Keratinocyte (primary cell): ENCODE measurements at regions not wholly inside any gene's neighbourhood (a gene's known extent, or its start where the extent isn't known, plus 50 kb on each side); places are given as distances from the start of the nearest gene placed in this dataset.

Experiments used
- DNase-seq: peaks from one replicate; pipeline ENCODE4 v3.0.0-alpha.2; 2011; ENCODE audit warnings: low read depth, missing footprints, low spot score
- FAIRE-seq: peaks from 2 replicates; lab custom pipeline; 2011; peaks lifted over from hg19 to GRCh38; lab: Jason Lieb, UNC
- H2AFZ ChIP-seq: 2 replicates; pipeline ENCODE4 v1.6.0; 2012; ENCODE audit warnings: low read length, control low read depth, inconsistent platforms; ENCODE audit not compliant: control insufficient read depth
- H3K27ac ChIP-seq: 2 replicates; pipeline ENCODE4 v1.5.1; 2011; ENCODE audit warnings: low read length; ENCODE audit not compliant: control insufficient read depth, insufficient read depth
- H3K27me3 ChIP-seq: 3 replicates; pipeline ENCODE4 v1.6.0; 2011; ENCODE audit warnings: low read length; ENCODE audit not compliant: control insufficient read depth, insufficient read depth; ENCODE audit errors: extremely low read depth
- H3K36me3 ChIP-seq, 2 experiments: 2 replicates in 1 of 2; 3 replicates in 1 of 2; pipeline ENCODE4 v1.5.1; 2011; ENCODE audit warnings: low read length in 2 of 2, mild to moderate bottlenecking in 1 of 2; ENCODE audit not compliant: control insufficient read depth in 2 of 2, insufficient read depth in 2 of 2; ENCODE audit errors: extremely low read depth in 1 of 2
- H3K4me1 ChIP-seq: 3 replicates; pipeline ENCODE4 v1.5.1; 2011; ENCODE audit warnings: low read length; ENCODE audit not compliant: control insufficient read depth, insufficient read depth; ENCODE audit errors: extremely low read depth
- H3K4me2 ChIP-seq: 3 replicates; pipeline ENCODE4 v1.6.0; 2011; ENCODE audit warnings: low read depth, low read length; ENCODE audit not compliant: control insufficient read depth, insufficient read depth; ENCODE audit errors: extremely low read depth
- H3K4me3 ChIP-seq, 3 experiments: fragments of 200-600 bp in 1 of 3; sonication (generic) in 1 of 3; 2 replicates in 2 of 3; 3 replicates in 1 of 3; pipeline ENCODE4 v1.5.1; 2011 to 2016; ENCODE audit warnings: low read length in 3 of 3, mild to moderate bottlenecking in 3 of 3, control low read depth in 2 of 3, inconsistent platforms in 1 of 3, low read depth in 1 of 3, mixed read lengths in 1 of 3, mixed run types in 1 of 3, moderate library complexity in 1 of 3; ENCODE audit not compliant: control insufficient read depth in 2 of 3, insufficient read depth in 2 of 3; ENCODE audit errors: extremely low read depth in 1 of 3
- H3K79me2 ChIP-seq: 2 replicates; pipeline ENCODE4 v1.6.0; 2012; ENCODE audit warnings: low read length; ENCODE audit not compliant: control insufficient read depth, insufficient read depth
- H3K9ac ChIP-seq: 3 replicates; pipeline ENCODE4 v1.6.0; 2011; ENCODE audit warnings: low read length; ENCODE audit not compliant: control insufficient read depth, insufficient read depth; ENCODE audit errors: extremely low read depth
- H3K9me1 ChIP-seq: 3 replicates; pipeline ENCODE4 v1.6.0; 2011; ENCODE audit warnings: low read length; ENCODE audit not compliant: control insufficient read depth, insufficient read depth; ENCODE audit errors: extremely low read depth
- H3K9me3 ChIP-seq: 2 replicates; pipeline ENCODE4 v1.5.1; 2012; ENCODE audit warnings: low read depth, low read length; ENCODE audit not compliant: control insufficient read depth
- H4K20me1 ChIP-seq: 3 replicates; pipeline ENCODE4 v1.6.0; 2011; ENCODE audit warnings: low read length; ENCODE audit not compliant: control insufficient read depth, insufficient read depth; ENCODE audit errors: extremely low read depth
- CTCF ChIP-seq, 3 experiments: IDR thresholded peaks in 1 of 3; conservative IDR thresholded peaks in 1 of 3; optimal IDR thresholded peaks in 1 of 3; 2 replicates in 2 of 3; 3 replicates in 1 of 3; pipeline versions ENCODE3 to v1.5.1; 2011; ENCODE audit warnings: low read length in 3 of 3, mild to moderate bottlenecking in 3 of 3, moderate library complexity in 2 of 3, control low read depth in 1 of 3, inconsistent platforms in 1 of 3; ENCODE audit not compliant: insufficient read depth in 2 of 3; ENCODE audit errors: extremely low read depth in 1 of 3
- EZH2 ChIP-seq: IDR thresholded peaks from one replicate; pipeline ENCODE4 v1.6.1; 2012; ENCODE audit warnings: inconsistent platforms, mild to moderate bottlenecking, low read length, moderate library complexity
- dilution Hi-C: fragments of 300-500 bp; cut with MboI; formaldehyde crosslinking; loops from one replicate; pipeline ENCODE4 v1.7.0; 2020; ENCODE audit warnings: low sequenced_read_pairs; ENCODE audit not compliant: extremely low pct_ligation_motif_present

DNA sequence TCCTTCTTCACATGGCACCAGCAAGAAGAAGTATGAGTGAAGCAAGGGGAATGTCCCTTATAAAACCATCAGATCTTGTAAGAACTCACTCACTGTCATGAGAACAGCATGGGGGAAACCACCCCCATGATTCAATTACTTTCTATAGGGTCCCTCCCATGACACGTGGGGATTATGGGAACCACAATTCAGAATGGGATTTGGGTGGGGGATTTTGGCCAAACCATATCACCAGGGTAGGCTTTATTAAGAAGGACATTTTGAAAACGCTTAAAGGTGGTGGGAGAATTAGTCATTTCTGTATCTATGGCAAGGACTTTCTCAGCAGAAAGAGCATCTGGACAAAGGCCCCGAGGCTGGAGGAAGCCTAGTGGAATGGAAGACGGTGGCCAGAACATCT, 100.2 kb upstream of the ADAMTS16 start:
- Histone ChIP-seq H3K9me3 (no peaks in the 10 kb centered on the region), H3K4me3 (no peak overlapping the region), H3K4me1 (no peaks in the 10 kb centered on the region), H3K27me3 (no peaks in the 10 kb centered on the region), H3K79me2 (no peaks in the 10 kb centered on the region), H2AFZ (no peak overlapping the region), H3K9me1 (no peaks in the 10 kb centered on the region), H3K27ac (no peak overlapping the region), H3K36me3 (no peaks in the 10 kb centered on the region), H4K20me1 (no peaks in the 10 kb centered on the region), H3K9ac (no peak overlapping the region), H3K4me2 (no peak overlapping the region)
- dilution Hi-C loops, result no loop called here
- no peak for FAIRE-seq
- TF ChIP-seq EZH2, result no peak
- TF ChIP-seq CTCF (optimal IDR thresholded peaks at IDR 0.05 in 1 of 3, IDR thresholded peaks at IDR 0.05 in 1 of 3, conservative IDR thresholded peaks at IDR 0.05 in 1 of 3; ENCODE audit: extremely low read depth in 1 of 3, insufficient read depth in 2 of 3, low read length in 3 of 3), result no peak
- no peak for DNase-seq

- Histone ChIP-seq H3K4me3 (no peak overlapping the region), H3K27me3 (no peaks in the 10 kb centered on the region), H3K79me2 (no peaks in the 10 kb centered on the region), H3K4me2 (no peak overlapping the region), H3K4me1 (no peaks in the 10 kb centered on the region), H3K9me3 (no peaks in the 10 kb centered on the region), H3K27ac (no peak overlapping the region), H3K9me1 (no peaks in the 10 kb centered on the region), H4K20me1 (no peaks in the 10 kb centered on the region), H3K9ac (no peak overlapping the region), H3K36me3 (no peaks in the 10 kb centered on the region), H2AFZ (no peak overlapping the region)
- FAIRE-seq, result no peak
- no peak for DNase-seq
- TF ChIP-seq EZH2, result no peak
- no peak for TF ChIP-seq CTCF (optimal IDR thresholded peaks at IDR 0.05 in 1 of 3, IDR thresholded peaks at IDR 0.05 in 1 of 3, conservative IDR thresholded peaks at IDR 0.05 in 1 of 3; ENCODE audit: extremely low read depth in 1 of 3, insufficient read depth in 2 of 3, low read length in 3 of 3)
- dilution Hi-C loops, result no loop called here
Observed at GRCh38 chr5:5040712-5041111, 99.4 kb upstream of the ADAMTS16 start.
